GM19328 (cell line): ENCODE measurements at regions not wholly inside any gene's neighbourhood (a gene's known extent, or its start where the extent isn't known, plus 50 kb on each side); places are given as distances from the start of the nearest gene placed in this dataset.
"Not testable (repeated sequence)": the region's sequence is repeated elsewhere in the genome, so short reads cannot be mapped to it uniquely, and the experiment has no call there.

Experiments used
- ATAC-seq: cut with Tn5 transposase; IDR thresholded peaks from one replicate; pipeline ENCODE4 v1.9.1; 2021; ENCODE audit warnings: mild to moderate bottlenecking, moderate library complexity; ENCODE audit not compliant: unreplicated experiment

DNA sequence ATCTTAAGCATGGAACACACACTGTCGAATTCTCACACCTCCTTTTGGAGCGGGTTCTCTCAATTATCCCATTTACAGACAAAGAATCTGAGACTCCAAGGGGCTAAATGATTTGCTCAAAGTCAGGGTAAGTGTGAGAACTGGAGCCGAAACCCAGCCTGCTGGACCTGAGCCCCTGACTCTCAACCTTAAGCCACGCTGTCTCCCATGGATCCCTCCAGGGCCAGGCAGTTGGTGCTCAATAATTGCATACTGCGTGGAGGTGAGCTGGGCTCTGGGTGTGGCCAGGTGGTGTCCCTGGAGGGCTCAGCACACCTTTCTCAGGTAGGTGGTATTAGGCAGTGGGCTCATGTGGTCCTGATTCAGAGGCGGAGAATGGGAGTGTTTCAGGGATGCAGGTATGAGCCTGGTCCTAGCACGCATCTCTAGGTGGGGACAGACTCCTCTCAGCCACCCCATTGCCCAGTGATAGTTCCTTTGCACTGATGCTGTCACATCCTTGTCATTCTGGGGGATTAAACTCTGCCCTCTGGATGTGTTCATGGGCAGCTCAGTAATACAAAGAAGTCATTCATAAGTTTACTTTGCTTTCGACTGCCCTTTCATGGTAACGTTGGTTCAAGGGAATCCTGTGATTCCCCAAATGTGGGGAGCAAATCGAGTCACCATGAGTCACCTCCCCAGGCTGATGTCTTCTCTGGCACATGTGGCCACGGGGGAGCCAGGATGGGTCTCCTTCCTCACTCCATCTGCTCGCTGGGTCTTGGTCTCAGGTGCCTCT is 399.5 kb upstream of the TNRC6C start:
- ATAC-seq = no peak

DNA sequence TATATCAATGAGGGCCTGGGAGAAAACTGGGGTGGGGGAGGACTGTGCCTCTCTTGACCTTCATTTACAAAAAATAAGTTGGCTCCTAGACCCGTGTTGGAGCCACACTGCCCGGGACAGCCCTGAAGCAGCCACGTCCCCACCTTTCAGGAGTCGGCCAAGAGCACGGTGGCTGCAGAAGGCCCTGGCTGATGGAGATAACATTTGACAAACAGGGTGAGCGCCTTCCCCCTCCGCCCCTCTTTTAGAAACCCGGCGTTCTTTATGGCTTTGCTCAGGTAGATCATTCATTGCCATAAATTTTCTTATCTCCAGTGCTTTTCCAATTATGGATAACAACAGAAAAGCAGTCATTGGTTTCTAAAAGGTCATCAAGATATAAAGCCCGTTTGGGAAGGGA is 398.1 kb upstream of the TNRC6C start:
- no peak for ATAC-seq

DNA sequence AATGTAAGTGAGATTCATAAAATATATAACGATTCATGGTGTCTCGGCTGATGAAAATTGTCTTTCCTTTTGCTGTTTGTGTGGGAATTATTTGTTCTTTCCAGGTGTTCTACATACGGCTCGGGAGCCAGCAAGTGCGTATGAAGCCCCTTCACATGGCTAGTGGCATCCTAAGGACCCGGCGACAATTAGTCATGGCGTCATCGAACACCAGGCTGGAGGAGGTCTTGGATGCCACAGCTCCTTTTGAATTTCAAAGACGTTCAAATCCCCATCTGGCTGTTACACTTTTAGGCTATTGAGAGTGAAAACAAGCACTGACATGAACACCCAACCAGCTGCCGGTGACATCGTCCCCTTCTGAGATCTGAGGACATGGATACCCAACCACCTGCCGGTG is 397.7 kb upstream of the TNRC6C start:
- no peak for ATAC-seq

DNA sequence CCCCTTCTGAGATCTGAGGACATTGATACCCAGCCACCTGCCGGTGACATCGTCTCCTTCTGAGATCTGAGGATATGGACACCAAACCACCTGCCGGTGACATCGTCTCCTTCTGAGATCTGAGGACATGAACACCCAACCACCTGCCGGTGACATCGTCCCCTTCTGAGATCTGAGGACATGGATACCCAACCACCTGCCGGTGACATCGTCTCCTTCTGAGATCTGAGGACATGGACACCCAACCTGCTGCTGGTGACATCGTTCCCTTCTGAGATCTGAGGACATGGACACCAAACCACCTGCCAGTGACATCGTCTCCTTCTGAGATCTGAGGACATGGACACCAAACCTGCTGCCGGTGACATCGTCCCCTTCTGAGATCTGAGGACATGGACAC is 396.1 kb upstream of the TNRC6C start:
- ATAC-seq = not testable (repeated sequence)

DNA sequence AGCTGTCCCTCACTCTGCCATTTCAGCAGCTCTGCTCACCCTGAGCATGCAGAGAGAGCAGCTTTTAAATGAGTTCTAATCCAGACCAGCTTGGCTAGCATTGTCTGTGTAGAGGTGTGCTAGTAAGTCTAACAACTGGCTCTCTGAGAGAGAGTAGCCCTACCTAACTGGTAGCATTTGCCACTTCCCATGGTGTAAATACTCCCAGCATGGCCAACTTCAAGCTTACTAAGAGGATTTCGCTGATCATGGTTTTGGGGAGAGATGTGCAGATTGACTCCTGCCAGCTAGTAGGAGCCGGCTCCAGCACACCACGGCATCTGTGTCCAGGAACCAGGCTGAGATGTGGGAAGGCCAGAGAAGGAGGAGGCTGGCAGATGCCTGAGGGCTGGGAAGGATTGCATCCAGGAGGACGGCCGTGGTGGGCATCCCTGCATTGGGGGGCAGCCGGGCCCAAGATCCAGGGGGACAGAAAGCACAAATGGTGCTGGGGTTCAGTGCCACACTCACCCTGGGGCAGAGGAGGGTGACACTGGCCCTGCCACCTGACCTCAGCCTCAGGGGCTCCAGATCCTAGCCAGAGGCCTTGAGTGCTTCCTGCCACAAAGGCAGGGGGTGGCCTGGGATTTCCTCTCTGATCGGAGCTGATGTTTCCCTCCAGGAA is 394.9 kb upstream of the TNRC6C start:
- no peak for ATAC-seq

DNA sequence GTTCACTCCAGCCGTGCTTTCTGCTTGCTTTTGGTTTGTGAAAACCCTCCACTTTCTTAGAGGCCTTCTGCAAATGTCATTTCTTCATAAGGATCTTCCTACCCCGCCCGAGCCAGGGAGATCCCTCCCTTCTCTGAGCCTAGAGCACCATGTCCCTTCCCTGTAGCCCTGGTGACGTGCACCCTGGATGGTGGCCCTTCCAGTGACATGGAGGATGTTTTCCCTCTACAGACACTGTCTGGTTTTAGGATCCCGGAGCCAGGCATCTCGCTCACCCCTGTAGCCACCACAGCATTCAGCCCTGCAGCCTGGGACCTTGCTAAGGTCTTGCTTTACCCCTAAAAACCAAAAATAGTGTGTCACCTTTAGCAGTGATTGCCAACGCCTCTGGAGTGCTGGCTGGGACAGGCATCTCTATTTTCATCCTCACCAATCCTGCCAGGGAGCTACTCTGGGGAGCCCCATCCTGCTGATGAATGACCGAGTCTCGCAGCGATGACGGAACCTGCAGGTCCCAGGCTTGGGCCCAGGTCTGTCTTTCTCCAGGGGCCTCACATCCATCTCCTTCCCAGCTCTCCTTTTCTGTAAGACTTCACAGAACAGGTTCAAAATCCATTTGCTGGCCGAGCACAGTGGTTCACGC is 394.1 kb upstream of the TNRC6C start:
- no peak for ATAC-seq

DNA sequence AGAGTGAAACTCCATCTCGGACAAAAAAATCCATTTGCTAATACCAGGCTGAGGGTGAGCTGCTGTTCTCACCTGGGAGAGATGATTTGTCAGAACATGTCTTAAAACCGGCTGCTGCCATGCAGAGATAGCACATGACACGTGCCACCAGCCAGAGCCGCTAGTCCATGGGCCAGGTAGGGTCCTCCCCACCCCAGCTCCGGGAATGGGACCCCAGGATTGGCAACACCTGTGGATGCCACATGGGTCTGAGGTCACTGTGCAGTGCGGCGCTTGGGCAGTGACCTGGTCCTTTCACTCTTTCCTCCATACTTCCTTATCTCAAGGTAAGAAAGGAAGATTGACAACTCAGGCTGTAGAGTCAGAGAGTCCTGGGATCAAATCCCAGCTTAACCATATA is 393.3 kb upstream of the TNRC6C start:
- no peak for ATAC-seq

DNA sequence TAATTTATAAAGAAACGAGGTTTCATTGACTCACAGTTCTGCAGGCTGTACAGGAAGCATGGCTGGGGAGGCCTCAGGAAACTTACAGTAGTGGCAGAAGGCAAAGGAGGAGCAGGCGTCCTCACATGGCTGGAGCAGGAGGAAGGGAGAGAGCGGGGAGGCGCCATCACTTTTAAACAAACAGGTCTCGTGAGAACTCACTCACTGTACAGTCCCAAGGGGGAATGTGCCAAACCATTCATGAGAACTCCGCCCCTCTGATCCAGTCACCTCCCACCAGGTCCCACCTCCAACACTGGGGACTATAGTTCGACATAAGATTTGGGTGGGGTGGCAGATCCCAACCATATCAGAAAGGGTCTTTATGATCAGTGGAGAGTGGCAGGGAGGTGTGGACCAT is 392.4 kb upstream of the TNRC6C start:
- no peak for ATAC-seq

DNA sequence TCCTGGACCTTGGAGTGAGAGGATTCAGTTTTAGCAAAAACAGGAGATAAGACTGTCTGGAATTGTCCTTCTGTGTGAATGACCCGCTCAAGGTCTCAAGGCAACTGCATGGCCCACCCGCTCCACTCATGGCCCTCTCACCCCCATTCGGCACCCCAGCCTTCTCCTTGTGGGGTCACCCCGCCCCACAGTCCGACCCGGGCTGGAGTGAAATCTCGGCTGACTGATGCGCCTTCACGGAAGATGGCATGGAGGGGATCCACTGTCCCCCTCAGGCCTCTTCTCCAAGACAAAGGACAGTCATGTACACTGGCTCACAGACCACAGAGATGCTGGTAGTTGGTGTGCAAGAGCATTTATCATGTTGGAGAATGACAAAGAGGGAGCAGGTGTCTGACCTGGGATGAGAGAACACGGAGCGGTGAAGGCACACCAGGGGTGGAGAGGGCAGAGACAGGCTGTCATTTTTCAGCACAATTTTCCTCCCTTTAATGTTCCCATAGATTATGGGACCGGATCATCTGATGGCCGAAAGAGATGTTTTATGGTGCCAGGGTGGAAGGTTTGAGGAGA is 391.9 kb upstream of the TNRC6C start:
- ATAC-seq = no peak

DNA sequence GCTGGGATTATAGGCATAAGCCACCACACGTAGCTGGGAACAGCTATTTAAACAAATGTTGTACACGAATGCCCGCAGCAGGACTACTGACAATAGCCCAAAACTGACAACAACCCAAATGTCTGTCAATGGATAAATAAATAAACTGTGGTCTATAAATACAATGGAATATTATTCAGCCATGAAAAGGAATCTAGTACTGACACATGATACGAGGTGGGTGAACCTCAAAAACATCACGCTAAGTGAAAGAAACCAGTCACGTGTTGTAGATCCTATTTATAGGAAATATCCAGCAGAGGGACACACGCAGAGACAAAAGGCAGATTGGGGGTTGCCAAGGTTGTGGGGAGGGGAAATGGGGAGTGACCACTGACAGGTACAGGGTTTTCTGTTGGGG is 390.0 kb upstream of the TNRC6C start:
- no peak for ATAC-seq

DNA sequence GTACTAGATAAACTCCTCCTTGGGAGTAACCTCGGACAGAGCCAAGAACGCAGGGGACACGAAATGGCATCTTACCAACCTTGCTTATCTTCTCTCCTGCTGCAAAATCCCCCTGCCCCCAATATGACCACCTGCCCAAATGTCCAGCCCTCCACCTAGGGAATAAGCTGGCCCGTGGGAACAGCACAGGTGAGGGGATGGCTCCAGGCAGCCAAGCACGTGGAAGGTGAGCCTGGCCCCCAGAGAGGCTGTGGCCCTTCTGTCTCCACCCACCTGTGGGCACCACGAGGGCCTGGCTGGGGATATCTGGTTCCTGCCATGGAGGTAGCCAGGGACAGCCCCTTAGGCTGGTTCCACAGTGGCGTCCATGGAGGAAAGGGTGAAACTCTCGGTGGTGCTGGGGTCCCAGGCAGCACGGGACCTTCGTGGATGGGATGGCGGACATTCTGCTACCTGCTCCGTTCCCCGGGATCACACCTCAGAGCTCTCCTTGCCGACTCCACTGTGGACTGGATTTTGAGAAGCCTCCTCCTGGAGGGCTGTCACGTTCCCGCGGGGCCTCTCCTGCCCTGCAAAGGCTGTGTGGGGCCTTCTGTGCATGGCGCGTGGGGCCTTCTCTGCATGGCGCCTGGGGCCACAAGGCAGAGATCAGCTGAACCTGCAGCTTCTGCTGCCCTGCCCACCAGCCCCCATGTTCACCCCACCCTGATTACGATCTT is 388.5 kb upstream of the TNRC6C start:
- ATAC-seq = no peak

DNA sequence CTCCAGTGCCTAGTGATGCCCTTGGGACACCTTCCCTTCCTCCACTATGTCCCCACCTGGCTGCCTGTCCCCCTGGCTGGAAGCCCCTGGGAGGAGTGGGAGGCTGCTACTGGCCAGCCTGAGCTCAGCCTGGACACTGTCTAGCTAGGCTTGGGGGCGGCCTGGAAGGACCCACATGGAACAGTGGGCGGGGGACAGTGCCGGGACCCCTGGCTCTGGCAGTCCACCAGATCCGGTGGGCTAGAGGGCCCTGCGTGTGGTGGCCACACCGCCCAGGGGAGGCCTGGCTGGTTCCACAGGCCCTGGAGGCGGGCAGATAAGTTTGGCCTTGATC is 388.0 kb upstream of the TNRC6C start:
- no peak for ATAC-seq

DNA sequence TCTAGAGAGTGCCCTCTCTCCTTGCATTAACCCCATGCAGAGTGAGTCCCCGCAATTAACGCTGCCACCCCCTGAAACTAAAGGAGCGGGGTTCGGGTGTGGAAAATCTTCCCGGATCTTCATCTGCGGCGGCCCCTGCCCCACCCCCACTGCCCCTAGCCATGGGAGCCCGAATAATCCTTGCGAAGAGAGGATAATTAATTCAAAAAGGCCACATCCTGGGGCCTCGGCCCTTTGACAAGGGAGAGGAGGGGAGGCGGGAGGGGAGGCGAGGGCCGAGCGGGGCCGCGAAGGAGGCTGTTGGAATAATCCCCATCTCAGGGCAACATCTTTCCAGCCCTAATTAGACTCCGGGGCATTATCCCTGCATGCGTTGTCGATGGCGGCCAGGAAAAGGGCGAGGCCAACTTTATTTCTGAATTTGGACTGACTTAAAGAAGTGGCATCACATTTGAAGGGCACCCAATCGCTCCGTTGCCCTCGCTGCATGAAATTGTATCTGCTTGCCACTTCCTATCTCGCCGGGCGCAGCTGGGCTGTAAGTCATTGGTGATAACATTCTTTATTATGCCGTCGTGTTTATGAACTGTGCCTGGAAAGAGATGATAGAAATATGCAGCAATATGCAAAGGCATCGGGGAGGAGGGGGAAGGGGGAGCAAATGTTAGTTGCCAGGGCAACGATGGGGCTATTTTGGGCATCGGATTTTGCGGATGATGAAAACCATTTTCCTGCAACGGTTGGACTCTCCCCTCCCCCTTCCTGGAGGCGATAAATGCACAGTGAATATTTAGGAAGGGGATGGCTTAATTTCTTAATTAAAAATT is 387.1 kb upstream of the TNRC6C start:
- ATAC-seq = no peak

DNA sequence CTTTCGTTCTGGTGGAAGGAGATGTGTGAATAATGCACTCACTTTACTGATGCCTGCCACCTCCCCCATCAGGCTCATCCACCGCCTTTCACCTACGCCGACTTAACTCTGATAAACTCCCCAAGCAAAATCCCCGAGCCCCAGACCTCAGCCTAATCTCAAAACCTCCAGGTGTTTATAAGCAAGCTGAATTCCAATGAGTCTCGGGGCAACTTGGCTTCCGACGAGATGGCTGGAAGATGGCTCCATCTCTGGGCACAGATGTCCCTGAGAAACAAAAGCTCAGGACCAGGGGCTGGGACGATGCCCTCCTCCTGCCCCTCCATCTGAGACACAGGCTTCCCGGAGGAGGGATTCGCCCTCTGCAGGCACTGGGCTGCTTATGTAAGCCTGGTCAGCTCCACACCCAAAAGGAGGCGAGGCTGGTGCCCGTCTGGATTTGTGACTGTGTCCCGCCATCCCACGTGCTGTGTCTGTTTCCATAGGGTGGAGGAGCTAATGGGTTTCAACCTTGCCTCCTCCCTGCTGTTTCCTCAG is 386.4 kb upstream of the TNRC6C start:
- ATAC-seq = no peak

DNA sequence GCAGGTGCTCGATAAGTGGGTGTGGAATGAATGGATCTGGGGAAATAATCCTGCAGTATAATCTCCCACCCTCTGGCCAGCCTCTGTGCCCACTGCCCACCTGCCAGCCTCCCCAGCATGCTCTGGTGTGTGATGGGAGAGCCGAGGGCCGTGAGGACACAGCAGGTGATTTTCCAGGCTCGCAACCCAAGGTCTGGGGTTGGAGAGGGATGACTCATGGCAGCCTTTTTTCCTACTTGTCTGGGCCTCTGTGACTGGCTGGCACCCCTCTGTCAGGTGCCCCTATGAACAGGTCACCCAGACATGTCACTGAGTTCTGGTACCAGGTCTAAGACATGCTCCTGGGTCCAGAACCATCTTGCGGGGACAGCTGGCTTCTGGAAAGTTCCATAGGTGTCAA is 385.7 kb upstream of the TNRC6C start:
- no peak for ATAC-seq

DNA sequence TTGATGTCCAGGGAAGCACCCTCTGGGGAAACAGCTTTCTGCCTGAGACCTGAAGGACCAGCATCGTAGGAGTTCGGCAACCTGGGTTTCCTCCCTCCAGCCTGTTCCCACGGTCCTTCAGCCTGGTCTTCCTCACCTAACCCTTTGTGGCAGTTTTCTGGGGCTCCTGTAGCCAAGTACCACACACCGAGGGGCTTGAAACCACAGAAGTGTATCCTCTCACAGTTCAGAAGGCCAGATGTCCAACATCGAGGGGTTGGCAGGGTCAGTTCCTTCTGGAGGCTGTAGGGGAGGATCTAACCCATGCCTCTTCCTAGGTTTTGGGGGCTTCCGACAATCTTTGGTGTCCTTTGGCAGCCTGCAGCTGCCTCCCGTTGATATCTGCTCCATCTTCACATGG is 381.0 kb upstream of the TNRC6C start:
- ATAC-seq = no peak

DNA sequence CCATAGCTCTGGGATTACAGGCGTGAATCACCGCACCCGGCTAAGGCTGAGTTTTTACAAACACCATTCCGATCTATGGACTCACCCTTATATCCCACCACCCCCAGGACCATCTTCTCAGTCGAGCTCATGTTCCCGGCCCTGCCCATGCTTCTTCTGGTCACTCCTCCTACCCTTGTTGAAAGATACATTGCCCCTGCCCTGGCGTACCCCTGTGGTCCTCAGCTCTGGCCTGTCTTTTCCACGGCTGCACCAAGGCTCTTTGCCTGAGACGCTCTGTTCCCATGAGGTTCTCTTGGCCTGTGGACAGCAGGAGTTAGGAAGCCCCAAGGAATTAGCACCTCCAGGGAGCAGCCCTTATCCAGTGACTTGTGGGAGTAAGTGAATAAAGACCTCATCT is 379.4 kb upstream of the TNRC6C start:
- no peak for ATAC-seq

DNA sequence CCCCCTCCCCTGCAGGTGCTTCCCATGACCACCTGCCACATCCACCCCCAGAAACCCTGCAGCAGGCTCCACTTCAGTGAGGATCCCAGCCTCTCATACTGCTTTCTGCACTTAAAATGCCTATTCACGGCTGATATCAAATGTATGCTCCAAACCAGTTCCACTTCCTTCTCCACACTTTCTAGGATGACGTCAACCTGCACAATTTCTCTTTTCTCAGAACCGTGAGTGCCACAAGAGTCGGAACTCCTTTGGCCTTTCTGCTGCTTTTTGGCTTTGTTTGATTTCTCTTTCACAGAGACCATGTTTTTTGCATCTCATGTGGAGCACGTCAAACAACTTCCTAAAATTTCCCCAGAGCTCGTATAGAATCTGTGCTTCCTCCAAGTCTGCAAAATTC is 378.8 kb upstream of the TNRC6C start:
- ATAC-seq = no peak

DNA sequence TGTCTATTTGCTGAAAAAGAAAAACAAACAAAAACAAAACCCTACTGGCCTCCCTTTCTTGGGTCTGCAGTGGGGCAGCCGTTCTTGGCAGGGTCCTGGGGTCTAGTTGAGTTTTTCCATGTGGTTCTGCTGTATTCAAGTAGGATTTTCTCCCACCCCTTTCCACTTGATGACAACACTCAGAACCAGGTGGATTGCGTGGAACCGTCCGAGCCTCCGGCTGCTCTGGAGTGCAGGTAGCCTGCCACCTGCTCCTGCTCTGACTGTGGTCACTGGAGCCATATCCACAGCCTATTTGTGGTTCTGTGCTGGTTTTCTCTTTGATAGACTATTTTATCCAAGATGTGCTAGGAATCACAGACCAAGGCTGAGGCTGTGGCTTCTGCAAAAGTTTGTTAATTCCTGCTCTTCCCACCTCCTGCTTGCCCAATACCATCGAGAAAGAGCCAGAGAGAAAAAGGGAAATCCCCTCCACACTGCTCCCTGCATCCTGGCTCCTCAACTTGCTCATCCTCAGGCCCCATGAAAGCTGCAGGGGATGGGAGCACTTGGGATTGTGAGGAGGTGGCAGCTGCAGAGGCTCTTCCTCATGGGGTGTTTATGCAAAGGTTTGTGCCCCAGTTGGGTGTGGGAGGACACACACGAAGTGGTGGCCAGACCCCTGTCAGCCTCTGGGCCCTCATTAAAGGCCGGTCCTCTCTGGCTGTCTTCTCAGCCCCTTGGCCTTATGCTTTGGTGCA is 377.8 kb upstream of the TNRC6C start:
- no peak for ATAC-seq

DNA sequence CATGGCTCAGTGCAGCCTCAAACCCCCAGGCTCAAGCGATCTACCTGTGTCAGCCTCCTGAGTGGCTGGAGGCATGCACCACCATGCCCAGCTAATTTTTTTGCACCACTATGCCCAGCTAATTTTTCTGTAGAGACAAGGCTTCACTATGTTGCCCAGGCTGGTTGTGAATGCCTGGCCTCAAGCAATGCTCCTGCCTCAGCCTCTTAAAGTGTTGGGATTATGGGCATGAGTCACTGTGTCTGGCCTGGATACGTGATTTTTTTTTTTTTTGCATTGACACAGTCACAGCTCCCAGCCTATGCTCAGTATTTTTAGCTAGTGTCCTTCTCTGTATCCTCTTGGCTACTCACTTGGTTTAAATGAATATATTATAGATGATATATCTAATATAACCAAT is 377.0 kb upstream of the TNRC6C start:
- no peak for ATAC-seq
